Adrenal gland (tissue), 5 donors: ENCODE measurements at regions not wholly inside any gene's neighbourhood (a gene's known extent, or its start where the extent isn't known, plus 50 kb on each side); places are given as distances from the start of the nearest gene placed in this dataset.

Experiments used
- CTCF ChIP-seq, 6 experiments: fragments of 450-650 bp in 4 of 6; fragments of 200-600 bp in 2 of 6; sonication (generic) in 1 of 6; IDR thresholded peaks; 1 replicate in 5 of 6; 2 replicates in 1 of 6; pipeline versions ENCODE4 v1.5.1 to v1.8.0; 2016 to 2021; ENCODE audit warnings: antibody characterized with exemption in 6 of 6, mild to moderate bottlenecking in 2 of 6, moderate library complexity in 1 of 6
- POLR2A ChIP-seq, 2 donors: fragments of 450-650 bp; IDR thresholded peaks; one replicate each; pipeline ENCODE4 v1.6.1; 2017; ENCODE audit warnings: antibody characterized with exemption in 2 of 2, mild to moderate bottlenecking in 2 of 2, moderate library complexity in 1 of 2
- donor health status: DM: no; HTN: no; CAD: no.

DNA sequence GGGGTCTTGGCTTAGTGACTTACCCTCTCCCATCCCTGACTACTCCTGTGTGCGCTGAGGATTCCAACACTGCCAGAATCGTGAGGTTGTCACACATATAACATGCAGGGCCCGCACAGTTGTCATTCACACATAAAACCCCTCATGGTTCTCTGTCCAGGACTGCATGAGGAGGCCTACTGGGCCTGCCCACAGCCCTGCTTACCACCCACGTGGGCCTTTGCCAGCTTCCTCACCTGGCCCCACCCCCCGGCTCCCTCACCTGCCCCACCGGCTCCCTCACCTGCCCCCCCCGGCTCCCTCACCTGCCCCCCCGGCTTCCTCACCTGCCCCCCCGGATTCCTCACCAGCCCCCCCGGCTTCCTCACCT is 197.2 kb downstream of the TEX29 start:
- TF ChIP-seq CTCF (IDR thresholded peaks at IDR 0.05) (no peak), POLR2A (IDR thresholded peaks at IDR 0.05) (no peak)
